K562 (cell line): ENCODE measurements at regions not wholly inside any gene's neighbourhood (a gene's known extent, or its start where the extent isn't known, plus 50 kb on each side); places are given as distances from the start of the nearest gene placed in this dataset.
"Not testable (repeated sequence)": the region's sequence is repeated elsewhere in the genome, so short reads cannot be mapped to it uniquely, and the experiment has no call there.

ENCODE experiments used
- ATAC-seq: fragments of 200-7000 bp; cut with Tn5 transposase; 3 replicates; pipeline ENCODE4 v1.9.1; 2020; ENCODE audit warnings: moderate library complexity
- BruUV-seq: library from RNA; stranded (reverse); fragments of 400-500 nt; replicated peaks from 2 replicates; lab custom pipeline; 2021; lab: Mats Ljungman, UMichigan
- CTCF ChIA-PET: fragments of 300-600 bp; formaldehyde crosslinking; extraction: SDS; loops from one replicate; lab custom pipeline; 2021; ENCODE audit warnings: low intra/inter-chr PET ratio; lab: Yijun Ruan, JAX
- POLR2A ChIA-PET: fragments of 300-600, 350-650 bp; sonication (Branson Sonifier 250); formaldehyde crosslinking; extraction: SDS; loops from one replicate; lab custom pipeline; 2021; ENCODE audit warnings: antibody characterized with exemption, inconsistent platforms; lab: Yijun Ruan, JAX
- DNase-seq, 4 experiments: peaks; one replicate each; pipeline versions ENCODE4 v3.0.0 to v3.0.0-alpha.2; 2011 to 2018; ENCODE audit warnings: low spot score in 3 of 4, mixed read lengths in 3 of 4; ENCODE audit errors: extremely low read depth in 1 of 4
- FAIRE-seq: peaks from 2 replicates; lab custom pipeline; 2011; peaks lifted over from hg19 to GRCh38; lab: Jason Lieb, UNC
- H2AFZ ChIP-seq: 2 replicates; pipeline ENCODE4 v1.6.0; 2011; ENCODE audit warnings: low read depth, low read length, control low read depth, inconsistent platforms
- H3K27ac ChIP-seq: fragments of 200-600 bp; 3 replicates; pipeline ENCODE4 v1.8.0; 2011; ENCODE audit warnings: low read depth, mild to moderate bottlenecking, control low read depth, inconsistent platforms, low read length, moderate library complexity, mixed read lengths; ENCODE audit errors: extremely low read depth
- H3K27me3 ChIP-seq, 2 experiments: fragments of 300-600 bp in 1 of 2; 2 replicates in 1 of 2; 3 replicates in 1 of 2; pipeline versions ENCODE4 v1.6.0 to v1.8.0; 2011; ENCODE audit warnings: inconsistent platforms in 2 of 2, low read length in 2 of 2, mild to moderate bottlenecking in 1 of 2, mixed read lengths in 1 of 2, moderate library complexity in 1 of 2; ENCODE audit not compliant: control insufficient read depth in 2 of 2, insufficient read depth in 2 of 2
- H3K36me3 ChIP-seq: fragments of 300-600 bp; 3 replicates; pipeline ENCODE4 v1.8.0; 2011; ENCODE audit warnings: mild to moderate bottlenecking, low read length, inconsistent platforms; ENCODE audit not compliant: control insufficient read depth, insufficient read depth
- H3K4me1 ChIP-seq, 2 experiments: fragments of 200-600 bp in 1 of 2; replicated peaks in 1 of 2; 2 replicates in 1 of 2; 3 replicates in 1 of 2; pipeline versions ENCODE4 v1.5.1 to v1.8.0; 2011; ENCODE audit warnings: inconsistent platforms in 2 of 2, low read length in 2 of 2, mild to moderate bottlenecking in 1 of 2, mixed read lengths in 1 of 2, moderate library complexity in 1 of 2; ENCODE audit not compliant: control insufficient read depth in 2 of 2, insufficient read depth in 2 of 2
- H3K4me2 ChIP-seq: 2 replicates; pipeline ENCODE4 v1.6.1; 2011; ENCODE audit warnings: low read length, control low read depth, inconsistent platforms, mixed read lengths; ENCODE audit not compliant: insufficient read depth
- H3K4me3 ChIP-seq: fragments of 200-600 bp; sonication (generic), shearing (Covaris generic); 2 replicates; pipeline ENCODE4 v1.5.1; 2016; ENCODE audit warnings: control low read depth, inconsistent platforms
- H3K79me2 ChIP-seq: fragments of 200-600 bp; 3 replicates; pipeline ENCODE4 v1.8.0; 2011; ENCODE audit warnings: low read length, inconsistent platforms; ENCODE audit not compliant: control insufficient read depth, insufficient read depth
- H3K9ac ChIP-seq, 2 experiments: 2 replicates each; pipeline versions ENCODE4 v1.6.0 to v1.6.1; 2011; ENCODE audit warnings: low read depth in 2 of 2, low read length in 2 of 2, control low read depth in 1 of 2, inconsistent platforms in 1 of 2, mild to moderate bottlenecking in 1 of 2, mixed read lengths in 1 of 2; ENCODE audit not compliant: insufficient read depth in 1 of 2
- H3K9me1 ChIP-seq: one replicate; pipeline ENCODE4 v1.6.0; 2011; ENCODE audit warnings: inconsistent platforms, mild to moderate bottlenecking, low read length, moderate library complexity; ENCODE audit not compliant: control insufficient read depth, insufficient read depth
- H3K9me3 ChIP-seq: replicated peaks from 2 replicates; pipeline ENCODE4 v1.5.1; 2011; ENCODE audit warnings: low read depth, low read length, inconsistent platforms; ENCODE audit not compliant: control insufficient read depth, insufficient read depth
- H4K20me1 ChIP-seq: replicated peaks from 2 replicates; pipeline ENCODE4 v1.6.1; 2011; ENCODE audit warnings: low read length, inconsistent platforms, mixed read lengths; ENCODE audit not compliant: control insufficient read depth, insufficient read depth
- RAD51 ChIP-seq: fragments of 450-650 bp; IDR thresholded peaks from 2 replicates; pipeline ENCODE4 v1.7.1; 2016; ENCODE audit warnings: low read depth, mild to moderate bottlenecking, borderline replicate concordance
- WGBS: fragments of 100-300 bp; shearing (Covaris generic); methylation state at CpG from one replicate; pipeline ENCODE4 v1.1.6; 2016; ENCODE audit warnings: low coverage, mixed read lengths; ENCODE audit not compliant: insufficient coverage; ENCODE audit errors: missing lambda C conversion rate; 5-methylcytosine and 5-hydroxymethylcytosine counted together
- in situ Hi-C: fragments of 300-500 bp; cut with MboI; formaldehyde crosslinking; loops from 4 replicates; pipeline ENCODE4 v1.15.0; 2018; ENCODE audit warnings: inconsistent platforms, mixed read lengths
- intact Hi-C: fragments of 100-400 bp; cut with micrococcal nuclease; formaldehyde crosslinking; loops from 2 replicates; pipeline ENCODE4 v1.14.2; 2022
- TF ChIP-seq, protein P1 (sequence below): fragments of 200-800 bp; sonication (Bioruptor generic); IDR thresholded peaks from 2 replicates; pipeline ENCODE4 v1.6.1; 2017; ENCODE audit warnings: missing genetic modification characterization, missing compliant biosample characterization
- TF ChIP-seq, protein P2 (sequence below): fragments of 450-650 bp; formaldehyde crosslinking; IDR thresholded peaks from 2 replicates; pipeline ENCODE4 v1.4.0; 2020; ENCODE audit warnings: mild to moderate bottlenecking, mixed read lengths
- TF ChIP-seq, protein P3 (sequence below): fragments of 450-650 bp; IDR thresholded peaks from 2 replicates; pipeline ENCODE4 v1.6.1; 2016

DNA sequence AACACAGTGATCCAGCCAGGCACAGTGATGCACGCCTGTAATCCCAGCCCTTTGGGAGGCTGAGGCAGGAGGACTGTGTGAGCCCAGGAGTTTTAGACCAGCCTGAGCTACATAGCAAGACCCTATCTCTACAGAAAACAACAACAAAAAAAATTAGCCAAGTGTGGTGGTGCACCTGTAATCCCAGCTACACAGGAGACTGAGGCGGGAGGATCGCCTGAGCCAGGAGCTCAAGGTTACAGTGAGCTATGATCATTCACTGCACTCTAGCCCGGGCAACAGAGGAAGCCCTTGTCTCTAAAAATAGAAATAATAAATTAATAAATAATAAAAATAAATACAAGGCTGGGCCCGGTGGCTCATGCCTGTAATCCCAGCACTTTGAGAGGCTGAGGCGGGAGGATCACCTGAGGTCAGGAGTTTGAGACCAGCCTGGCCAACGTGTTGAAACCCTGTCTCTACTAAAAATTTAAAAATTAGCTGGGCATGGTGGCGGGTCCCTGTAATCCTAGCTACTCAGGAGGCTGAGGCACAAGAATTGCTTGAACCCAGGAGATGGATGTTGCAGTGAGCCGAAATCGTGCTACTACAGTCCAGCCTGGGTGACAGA lies 75.5 kb upstream of the GRIN2A start:
- not testable (repeated sequence) for FAIRE-seq, H3K27me3 ChIP-seq, DNase-seq, H3K9me3 ChIP-seq, H3K79me2 ChIP-seq, H3K27ac ChIP-seq, H3K4me1 ChIP-seq, H3K9ac ChIP-seq, H3K9me1 ChIP-seq, BruUV-seq, H4K20me1 ChIP-seq, H3K4me2 ChIP-seq, ATAC-seq, H2AFZ ChIP-seq, H3K36me3 ChIP-seq, H3K4me3 ChIP-seq
- in situ Hi-C loops (loop anchor here (5.0 to 10.0 kb wide), 2 partner anchors 250 to 677 kb away; no protein-coding TSS in a partner anchor), intact Hi-C loops (loop anchor here (2.0 to 10.0 kb wide), 2 partner anchors 57 to 477 kb away; no protein-coding TSS in a partner anchor)
- 84% methylated on average over 10 of the region's 10 CpGs for WGBS
- ChIA-PET POLR2A (interaction anchor here (0.7 to 1.0 kb wide), 3 partner anchors 10 to 710 kb away, joined by 3 to 4 read pairs (median 3); no protein-coding TSS in a partner anchor), CTCF (interaction anchor here (0.5 to 2.4 kb wide), 3 partner anchors 252 to 1157 kb away, joined by 3 to 29 read pairs (median 5); no protein-coding TSS in a partner anchor)

DNA sequence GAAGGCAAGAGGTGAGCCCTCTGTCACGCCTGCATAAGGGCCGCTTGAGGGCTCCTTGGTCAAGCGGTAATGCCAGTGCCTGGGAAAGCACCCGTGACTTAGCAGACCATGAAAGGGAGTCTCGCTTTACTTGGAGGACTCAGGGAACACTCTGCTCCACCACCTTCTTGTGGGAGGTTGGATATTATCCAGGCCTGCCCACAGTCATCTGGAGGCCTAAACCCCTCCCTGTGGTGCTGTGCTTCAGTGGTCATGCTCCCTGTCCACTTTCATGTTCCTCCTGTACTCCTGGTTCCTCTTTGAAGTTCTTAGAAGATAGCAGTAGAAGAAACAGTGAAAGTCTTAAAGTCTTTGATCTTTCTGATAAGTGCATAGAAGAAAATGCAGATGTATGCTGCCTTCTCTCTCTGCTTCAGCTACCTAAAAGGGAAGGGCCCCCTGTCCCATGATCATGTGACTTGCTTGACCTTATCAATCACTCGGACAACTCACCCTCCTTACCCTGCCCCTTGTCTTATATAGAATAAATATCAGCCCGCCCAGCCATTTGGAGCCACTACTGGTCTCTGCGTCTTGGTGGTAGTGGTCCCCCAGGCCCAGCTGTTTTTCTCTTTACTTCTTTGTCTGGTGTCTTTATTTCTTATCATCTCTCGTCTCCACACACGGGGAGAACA lies 76.8 kb upstream of the GRIN2A start:
- in situ Hi-C loops = loop anchor here (5.0 to 10.0 kb wide), 2 partner anchors 248 to 676 kb away; no protein-coding TSS in a partner anchor
- not testable (repeated sequence) for H3K36me3 ChIP-seq, H3K4me1 ChIP-seq
- TF ChIP-seq, protein P1, sequence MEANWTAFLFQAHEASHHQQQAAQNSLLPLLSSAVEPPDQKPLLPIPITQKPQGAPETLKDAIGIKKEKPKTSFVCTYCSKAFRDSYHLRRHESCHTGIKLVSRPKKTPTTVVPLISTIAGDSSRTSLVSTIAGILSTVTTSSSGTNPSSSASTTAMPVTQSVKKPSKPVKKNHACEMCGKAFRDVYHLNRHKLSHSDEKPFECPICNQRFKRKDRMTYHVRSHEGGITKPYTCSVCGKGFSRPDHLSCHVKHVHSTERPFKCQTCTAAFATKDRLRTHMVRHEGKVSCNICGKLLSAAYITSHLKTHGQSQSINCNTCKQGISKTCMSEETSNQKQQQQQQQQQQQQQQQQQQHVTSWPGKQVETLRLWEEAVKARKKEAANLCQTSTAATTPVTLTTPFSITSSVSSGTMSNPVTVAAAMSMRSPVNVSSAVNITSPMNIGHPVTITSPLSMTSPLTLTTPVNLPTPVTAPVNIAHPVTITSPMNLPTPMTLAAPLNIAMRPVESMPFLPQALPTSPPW (CRISPR knock-in tag) = peak; percentile 49
- TF ChIP-seq, protein P2, sequence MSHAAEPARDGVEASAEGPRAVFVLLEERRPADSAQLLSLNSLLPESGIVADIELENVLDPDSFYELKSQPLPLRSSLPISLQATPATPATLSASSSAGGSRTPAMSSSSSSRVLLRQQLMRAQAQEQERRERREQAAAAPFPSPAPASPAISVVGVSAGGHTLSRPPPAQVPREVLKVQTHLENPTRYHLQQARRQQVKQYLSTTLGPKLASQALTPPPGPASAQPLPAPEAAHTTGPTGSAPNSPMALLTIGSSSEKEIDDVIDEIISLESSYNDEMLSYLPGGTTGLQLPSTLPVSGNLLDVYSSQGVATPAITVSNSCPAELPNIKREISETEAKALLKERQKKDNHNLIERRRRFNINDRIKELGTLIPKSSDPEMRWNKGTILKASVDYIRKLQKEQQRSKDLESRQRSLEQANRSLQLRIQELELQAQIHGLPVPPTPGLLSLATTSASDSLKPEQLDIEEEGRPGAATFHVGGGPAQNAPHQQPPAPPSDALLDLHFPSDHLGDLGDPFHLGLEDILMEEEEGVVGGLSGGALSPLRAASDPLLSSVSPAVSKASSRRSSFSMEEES = peak; percentile 83
- TF ChIP-seq, protein P3, sequence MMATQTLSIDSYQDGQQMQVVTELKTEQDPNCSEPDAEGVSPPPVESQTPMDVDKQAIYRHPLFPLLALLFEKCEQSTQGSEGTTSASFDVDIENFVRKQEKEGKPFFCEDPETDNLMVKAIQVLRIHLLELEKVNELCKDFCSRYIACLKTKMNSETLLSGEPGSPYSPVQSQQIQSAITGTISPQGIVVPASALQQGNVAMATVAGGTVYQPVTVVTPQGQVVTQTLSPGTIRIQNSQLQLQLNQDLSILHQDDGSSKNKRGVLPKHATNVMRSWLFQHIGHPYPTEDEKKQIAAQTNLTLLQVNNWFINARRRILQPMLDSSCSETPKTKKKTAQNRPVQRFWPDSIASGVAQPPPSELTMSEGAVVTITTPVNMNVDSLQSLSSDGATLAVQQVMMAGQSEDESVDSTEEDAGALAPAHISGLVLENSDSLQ = 0 out of 2 replicates have a peak, but pooled peaks have one; percentile 21
- peak; percentile 36 for TF ChIP-seq RAD51

More for the DNA sequence above, 76.8 kb upstream of the GRIN2A start:
- CTCF ChIA-PET = interaction anchor here (0.6 kb wide), 2 partner anchors 252 to 474 kb away, joined by 3 read pairs; no protein-coding TSS in a partner anchor
- H3K9ac ChIP-seq, H3K4me3 ChIP-seq, H3K27me3 ChIP-seq, H3K9me3 ChIP-seq, H3K27ac ChIP-seq, H3K79me2 ChIP-seq, BruUV-seq, H4K20me1 ChIP-seq, POLR2A ChIA-PET, ATAC-seq, H3K9me1 ChIP-seq, H3K4me2 ChIP-seq: not testable (repeated sequence)
- 39% methylated on average over 10 of the region's 10 CpGs for WGBS
- peak overlapping the region; percentile 40 for H2AFZ ChIP-seq
- intact Hi-C loops = loop anchor here (10.0 kb wide), 1 partner anchor 476 kb away; no protein-coding TSS in a partner anchor
- DNase-seq = peak in 1 of 4 experiments; percentile 25
- FAIRE-seq = peak; percentile 66
